HCT116 (cell line): ENCODE measurements at regions not wholly inside any gene's neighbourhood (a gene's known extent, or its start where the extent isn't known, plus 50 kb on each side); places are given as distances from the start of the nearest gene placed in this dataset.

Experiments
- ATAC-seq: fragments of 200-7000 bp; cut with Tn5 transposase; 2 replicates; pipeline ENCODE4 v1.9.1; 2020; ENCODE audit warnings: mild to moderate bottlenecking, moderate library complexity
- BruUV-seq: library from RNA; stranded (reverse); fragments of 400-500 nt; replicated peaks from 2 replicates; lab custom pipeline; 2021; lab: Mats Ljungman, UMichigan
- CTCF ChIA-PET: fragments of 300-600 bp; sonication (Branson Sonifier 250); formaldehyde crosslinking; loops from one replicate; lab custom pipeline; 2021; ENCODE audit warnings: antibody characterized with exemption; lab: Charles Lee
- POLR2A ChIA-PET: fragments of 300-600, 350-600 bp; sonication (Branson Sonifier 250); formaldehyde crosslinking; loops from one replicate; lab custom pipeline; 2021; ENCODE audit warnings: antibody characterized with exemption; lab: Charles Lee
- RAD21 ChIA-PET, 2 experiments: fragments of 300-600 bp; sonication (Branson Sonifier 250); formaldehyde crosslinking; loops; one replicate each; lab custom pipeline; 2023; ENCODE audit warnings: low total read pairs in 2 of 2; ENCODE audit not compliant: uncharacterized antibody in 2 of 2, unreplicated experiment in 2 of 2, low non-redundant PET in 1 of 2; lab: Charles Lee
- DNase-seq: peaks from one replicate; pipeline ENCODE4 v3.0.0-alpha.2; 2010; ENCODE audit warnings: low read depth, low spot score
- H2AFZ ChIP-seq: fragments of 200-600 bp; shearing (Covaris generic), sonication (generic); 2 replicates; pipeline ENCODE4 v1.6.1; 2017; ENCODE audit warnings: low read depth, mixed run types, mixed read lengths, antibody characterized with exemption, low read length; ENCODE audit not compliant: poor library complexity, severe bottlenecking
- H3K27ac ChIP-seq: 2 replicates; pipeline ENCODE4 v1.5.1; 2012; ENCODE audit warnings: low read depth, low read length
- H3K27me3 ChIP-seq: fragments of 200-600 bp; sonication (generic); 2 replicates; pipeline ENCODE4 v1.6.1; 2016; ENCODE audit warnings: mixed run types, low read length, mixed read lengths; ENCODE audit not compliant: insufficient read depth
- H3K36me3 ChIP-seq, 2 experiments: fragments of 200-500 bp in 1 of 2; fragments of 200-600 bp in 1 of 2; sonication (Bioruptor generic) in 1 of 2; sonication (generic) in 1 of 2; 2 replicates each; pipeline versions ENCODE4 v1.5.1 to v1.6.1; 2014 to 2016; ENCODE audit warnings: low read length in 2 of 2, inconsistent platforms in 1 of 2, mixed read lengths in 1 of 2, mixed run types in 1 of 2; ENCODE audit not compliant: insufficient read depth in 2 of 2, control insufficient read depth in 1 of 2
- H3K4me1 ChIP-seq, 2 experiments: fragments of 200-600 bp in 1 of 2; sonication (generic) in 1 of 2; 2 replicates each; pipeline versions ENCODE4 v1.5.1 to v1.6.1; 2012 to 2017; ENCODE audit warnings: low read length in 2 of 2, inconsistent platforms in 1 of 2, mild to moderate bottlenecking in 1 of 2, mixed read lengths in 1 of 2, mixed run types in 1 of 2, moderate library complexity in 1 of 2; ENCODE audit not compliant: insufficient read depth in 2 of 2, control insufficient read depth in 1 of 2
- H3K4me2 ChIP-seq: fragments of 200-600 bp; sonication (generic); 2 replicates; pipeline ENCODE4 v1.6.1; 2017; ENCODE audit warnings: mixed run types, low read length, mixed read lengths
- H3K4me3 ChIP-seq, 2 experiments: fragments of 200-600 bp in 1 of 2; sonication (generic) in 1 of 2; replicated peaks in 1 of 2; 2 replicates each; pipeline ENCODE4 v1.5.1; 2011 to 2016; ENCODE audit warnings: low read length in 2 of 2, control low read depth in 1 of 2, low read depth in 1 of 2, mild to moderate bottlenecking in 1 of 2, mixed read lengths in 1 of 2, mixed run types in 1 of 2
- H3K79me2 ChIP-seq: fragments of 200-600 bp; sonication (generic); 2 replicates; pipeline ENCODE4 v1.6.1; 2017; ENCODE audit warnings: mild to moderate bottlenecking, mixed run types, low read length, moderate library complexity, mixed read lengths; ENCODE audit not compliant: insufficient read depth
- H3K9ac ChIP-seq: fragments of 200-600 bp; sonication (generic); 2 replicates; pipeline ENCODE4 v1.6.1; 2016; ENCODE audit warnings: low read length, mixed read lengths
- H3K9me2 ChIP-seq: fragments of 200-600 bp; sonication (generic), shearing (Covaris generic); 2 replicates; pipeline ENCODE4 v1.6.1; 2017; ENCODE audit warnings: mixed run types, mild to moderate bottlenecking, moderate library complexity; ENCODE audit not compliant: insufficient read depth
- H3K9me3 ChIP-seq, 2 experiments: fragments of 200-500 bp in 1 of 2; fragments of 200-600 bp in 1 of 2; sonication (Bioruptor generic) in 1 of 2; sonication (generic) in 1 of 2; 2 replicates each; pipeline ENCODE4 v1.6.1; 2014 to 2017; ENCODE audit warnings: low read length in 2 of 2, mixed read lengths in 2 of 2, inconsistent platforms in 1 of 2, low read depth in 1 of 2, mild to moderate bottlenecking in 1 of 2, mixed run types in 1 of 2, moderate library complexity in 1 of 2; ENCODE audit not compliant: control insufficient read depth in 1 of 2, insufficient read depth in 1 of 2
- H4K20me1 ChIP-seq: fragments of 200-600 bp; sonication (generic), shearing (Covaris generic); 2 replicates; pipeline ENCODE4 v1.6.1; 2017; ENCODE audit warnings: mixed run types, mild to moderate bottlenecking, moderate library complexity; ENCODE audit not compliant: insufficient read depth
- ELF1 ChIP-seq: IDR thresholded peaks from 2 replicates; pipeline ENCODE4 v1.6.1; 2012; ENCODE audit warnings: low read depth, borderline replicate concordance
- EZH2 ChIP-seq: fragments of 200-600 bp; sonication (generic); IDR thresholded peaks from 2 replicates; pipeline ENCODE4 v1.6.1; 2017; ENCODE audit warnings: antibody characterized with exemption, mixed run types
- EZH2phosphoT487 ChIP-seq: fragments of 200-600 bp; IDR thresholded peaks from 2 replicates; pipeline ENCODE4 v1.6.1; 2018; ENCODE audit warnings: antibody characterized with exemption, borderline replicate concordance
- FOSL1 ChIP-seq: IDR thresholded peaks from 2 replicates; pipeline ENCODE4 v1.6.1; 2012; ENCODE audit warnings: low read depth
- JUND ChIP-seq: IDR thresholded peaks from 2 replicates; pipeline ENCODE4 v1.6.1; 2012
- POLR2A ChIP-seq: IDR thresholded peaks from 2 replicates; pipeline ENCODE4 v1.7.0; 2011; ENCODE audit warnings: borderline replicate concordance; ENCODE audit not compliant: insufficient read depth, insufficient read length; ENCODE audit errors: extremely low read depth
- POLR2AphosphoS5 ChIP-seq: IDR thresholded peaks from 2 replicates; pipeline ENCODE4 v1.6.1; 2011; ENCODE audit warnings: mild to moderate bottlenecking, low read depth, low read length, moderate library complexity
- RAD21 ChIP-seq: IDR thresholded peaks from 2 replicates; pipeline ENCODE4 v1.6.1; 2012; ENCODE audit warnings: low read depth, mild to moderate bottlenecking
- SIN3A ChIP-seq: IDR thresholded peaks from 2 replicates; pipeline ENCODE4 v1.6.1; 2012; ENCODE audit warnings: low read depth
- SP1 ChIP-seq: IDR thresholded peaks from 2 replicates; pipeline ENCODE4 v1.6.1; 2012; ENCODE audit warnings: low read depth
- SRF ChIP-seq: IDR thresholded peaks from 2 replicates; pipeline ENCODE4 v1.6.1; 2012; ENCODE audit warnings: low read depth
- TCF7L2 ChIP-seq: IDR thresholded peaks from 2 replicates; pipeline ENCODE4 v1.7.0; 2011; ENCODE audit warnings: borderline replicate concordance, inconsistent platforms; ENCODE audit not compliant: insufficient read depth, insufficient read length; ENCODE audit errors: extremely low read depth
- YY1 ChIP-seq: IDR thresholded peaks from 2 replicates; pipeline ENCODE4 v1.6.1; 2011; ENCODE audit warnings: low read length, low read depth, moderate library complexity, mild to moderate bottlenecking; ENCODE audit not compliant: insufficient replicate concordance; ENCODE audit errors: extremely low read depth
- ZNF274 ChIP-seq: fragments of 200-500 bp; sonication (Bioruptor generic); IDR thresholded peaks from 2 replicates; pipeline ENCODE4 v1.6.1; 2014; ENCODE audit warnings: mild to moderate bottlenecking, low read depth, low read length, inconsistent platforms
- intact Hi-C: fragments of 100-400 bp; cut with micrococcal nuclease; formaldehyde crosslinking; loops from 2 replicates; pipeline ENCODE4 v1.10.0; 2022
- TF ChIP-seq, protein P1 (sequence below), 3 experiments: fragments of 200-600 bp in 1 of 3; sonication (generic) in 1 of 3; IDR thresholded peaks in 2 of 3; conservative IDR thresholded peaks in 1 of 3; 2 replicates each; pipeline ENCODE4 v1.5.1; 2012 to 2017; ENCODE audit warnings: low read depth in 2 of 3, low read length in 2 of 3, antibody characterized with exemption in 1 of 3, borderline replicate concordance in 1 of 3, control low read depth in 1 of 3, mild to moderate bottlenecking in 1 of 3, mixed read lengths in 1 of 3, mixed run types in 1 of 3, moderate library complexity in 1 of 3; ENCODE audit not compliant: insufficient read depth in 1 of 3
- TF ChIP-seq, protein P2 (sequence below): IDR thresholded peaks from 2 replicates; pipeline ENCODE4 v1.6.1; 2012; ENCODE audit warnings: low read depth
- TF ChIP-seq, protein P3 (sequence below): IDR thresholded peaks from 2 replicates; pipeline ENCODE4 v1.6.1; 2011; ENCODE audit warnings: mild to moderate bottlenecking, low read length, moderate library complexity; ENCODE audit not compliant: insufficient replicate concordance; ENCODE audit errors: extremely low read depth
- TF ChIP-seq, protein P4 (sequence below): IDR thresholded peaks from 2 replicates; pipeline ENCODE4 v1.6.1; 2012
- TF ChIP-seq, protein P5 (sequence below): IDR thresholded peaks from 2 replicates; pipeline ENCODE4 v1.6.1; 2012

DNA sequence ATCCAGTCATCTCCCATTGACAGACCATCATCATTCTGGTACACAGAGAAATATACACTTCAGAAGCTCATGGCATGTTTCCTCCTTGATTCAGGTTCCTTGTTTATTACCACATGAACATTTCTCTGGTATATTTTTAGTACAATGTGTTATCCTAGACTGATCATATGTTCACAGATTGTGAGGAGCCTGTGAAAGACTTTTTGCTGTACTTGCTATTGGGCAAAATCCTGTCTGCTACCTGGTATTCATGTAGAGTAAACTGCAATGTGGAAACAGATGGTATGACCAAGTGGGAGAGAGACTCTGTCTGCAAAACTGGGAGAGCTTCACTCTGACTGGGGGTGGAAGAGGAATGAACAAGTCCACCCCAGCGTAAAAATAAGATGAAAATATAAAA is 657.2 kb downstream of the IRS1 start:
- Histone ChIP-seq H3K9me2 (no peaks in the 10 kb centered on the region), H3K9ac (no peak overlapping the region), H3K4me3 (no peak overlapping the region), H2AFZ (no peak overlapping the region), H3K4me2 (no peak overlapping the region), H3K79me2 (0 out of 2 replicates have a peak, but pooled peaks cover 7% of the 10 kb centered on the region), H3K27me3 (no peaks in the 10 kb centered on the region), H3K9me3 (no peaks in the 10 kb centered on the region; a peak in 1 of 4 replicates), H3K4me1 (peaks cover 23 to 40% of the 10 kb centered on the region in 2 experiments), H4K20me1 (no peaks in the 10 kb centered on the region), H3K36me3 (peaks cover 0 to 5% of the 10 kb centered on the region in 2 experiments; a peak in 1 of 4 replicates), H3K27ac (peak overlapping the region; percentile 15; the same call in 1 of the 2 replicates)
- TF ChIP-seq, protein P1, sequence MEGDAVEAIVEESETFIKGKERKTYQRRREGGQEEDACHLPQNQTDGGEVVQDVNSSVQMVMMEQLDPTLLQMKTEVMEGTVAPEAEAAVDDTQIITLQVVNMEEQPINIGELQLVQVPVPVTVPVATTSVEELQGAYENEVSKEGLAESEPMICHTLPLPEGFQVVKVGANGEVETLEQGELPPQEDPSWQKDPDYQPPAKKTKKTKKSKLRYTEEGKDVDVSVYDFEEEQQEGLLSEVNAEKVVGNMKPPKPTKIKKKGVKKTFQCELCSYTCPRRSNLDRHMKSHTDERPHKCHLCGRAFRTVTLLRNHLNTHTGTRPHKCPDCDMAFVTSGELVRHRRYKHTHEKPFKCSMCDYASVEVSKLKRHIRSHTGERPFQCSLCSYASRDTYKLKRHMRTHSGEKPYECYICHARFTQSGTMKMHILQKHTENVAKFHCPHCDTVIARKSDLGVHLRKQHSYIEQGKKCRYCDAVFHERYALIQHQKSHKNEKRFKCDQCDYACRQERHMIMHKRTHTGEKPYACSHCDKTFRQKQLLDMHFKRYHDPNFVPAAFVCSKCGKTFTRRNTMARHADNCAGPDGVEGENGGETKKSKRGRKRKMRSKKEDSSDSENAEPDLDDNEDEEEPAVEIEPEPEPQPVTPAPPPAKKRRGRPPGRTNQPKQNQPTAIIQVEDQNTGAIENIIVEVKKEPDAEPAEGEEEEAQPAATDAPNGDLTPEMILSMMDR (IDR thresholded peaks at IDR 0.05 in 2 of 3, conservative IDR thresholded peaks at IDR 0.05 in 1 of 3; ENCODE audit: borderline replicate concordance in 1 of 3, insufficient read depth in 1 of 3, low read depth in 2 of 3, low read length in 2 of 3), result no peak
- TF ChIP-seq SP1, result no peak
- TF ChIP-seq, protein P2, sequence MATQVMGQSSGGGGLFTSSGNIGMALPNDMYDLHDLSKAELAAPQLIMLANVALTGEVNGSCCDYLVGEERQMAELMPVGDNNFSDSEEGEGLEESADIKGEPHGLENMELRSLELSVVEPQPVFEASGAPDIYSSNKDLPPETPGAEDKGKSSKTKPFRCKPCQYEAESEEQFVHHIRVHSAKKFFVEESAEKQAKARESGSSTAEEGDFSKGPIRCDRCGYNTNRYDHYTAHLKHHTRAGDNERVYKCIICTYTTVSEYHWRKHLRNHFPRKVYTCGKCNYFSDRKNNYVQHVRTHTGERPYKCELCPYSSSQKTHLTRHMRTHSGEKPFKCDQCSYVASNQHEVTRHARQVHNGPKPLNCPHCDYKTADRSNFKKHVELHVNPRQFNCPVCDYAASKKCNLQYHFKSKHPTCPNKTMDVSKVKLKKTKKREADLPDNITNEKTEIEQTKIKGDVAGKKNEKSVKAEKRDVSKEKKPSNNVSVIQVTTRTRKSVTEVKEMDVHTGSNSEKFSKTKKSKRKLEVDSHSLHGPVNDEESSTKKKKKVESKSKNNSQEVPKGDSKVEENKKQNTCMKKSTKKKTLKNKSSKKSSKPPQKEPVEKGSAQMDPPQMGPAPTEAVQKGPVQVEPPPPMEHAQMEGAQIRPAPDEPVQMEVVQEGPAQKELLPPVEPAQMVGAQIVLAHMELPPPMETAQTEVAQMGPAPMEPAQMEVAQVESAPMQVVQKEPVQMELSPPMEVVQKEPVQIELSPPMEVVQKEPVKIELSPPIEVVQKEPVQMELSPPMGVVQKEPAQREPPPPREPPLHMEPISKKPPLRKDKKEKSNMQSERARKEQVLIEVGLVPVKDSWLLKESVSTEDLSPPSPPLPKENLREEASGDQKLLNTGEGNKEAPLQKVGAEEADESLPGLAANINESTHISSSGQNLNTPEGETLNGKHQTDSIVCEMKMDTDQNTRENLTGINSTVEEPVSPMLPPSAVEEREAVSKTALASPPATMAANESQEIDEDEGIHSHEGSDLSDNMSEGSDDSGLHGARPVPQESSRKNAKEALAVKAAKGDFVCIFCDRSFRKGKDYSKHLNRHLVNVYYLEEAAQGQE, result no peak
- TF ChIP-seq, protein P3, sequence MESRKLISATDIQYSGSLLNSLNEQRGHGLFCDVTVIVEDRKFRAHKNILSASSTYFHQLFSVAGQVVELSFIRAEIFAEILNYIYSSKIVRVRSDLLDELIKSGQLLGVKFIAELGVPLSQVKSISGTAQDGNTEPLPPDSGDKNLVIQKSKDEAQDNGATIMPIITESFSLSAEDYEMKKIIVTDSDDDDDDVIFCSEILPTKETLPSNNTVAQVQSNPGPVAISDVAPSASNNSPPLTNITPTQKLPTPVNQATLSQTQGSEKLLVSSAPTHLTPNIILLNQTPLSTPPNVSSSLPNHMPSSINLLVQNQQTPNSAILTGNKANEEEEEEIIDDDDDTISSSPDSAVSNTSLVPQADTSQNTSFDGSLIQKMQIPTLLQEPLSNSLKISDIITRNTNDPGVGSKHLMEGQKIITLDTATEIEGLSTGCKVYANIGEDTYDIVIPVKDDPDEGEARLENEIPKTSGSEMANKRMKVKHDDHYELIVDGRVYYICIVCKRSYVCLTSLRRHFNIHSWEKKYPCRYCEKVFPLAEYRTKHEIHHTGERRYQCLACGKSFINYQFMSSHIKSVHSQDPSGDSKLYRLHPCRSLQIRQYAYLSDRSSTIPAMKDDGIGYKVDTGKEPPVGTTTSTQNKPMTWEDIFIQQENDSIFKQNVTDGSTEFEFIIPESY, result no peak
- TF ChIP-seq ELF1, result no peak
- TF ChIP-seq TCF7L2, result no peak
- no peak for TF ChIP-seq SRF
- no peak for TF ChIP-seq JUND
- TF ChIP-seq SIN3A, result no peak
- TF ChIP-seq RAD21, result no peak
- TF ChIP-seq, protein P4, sequence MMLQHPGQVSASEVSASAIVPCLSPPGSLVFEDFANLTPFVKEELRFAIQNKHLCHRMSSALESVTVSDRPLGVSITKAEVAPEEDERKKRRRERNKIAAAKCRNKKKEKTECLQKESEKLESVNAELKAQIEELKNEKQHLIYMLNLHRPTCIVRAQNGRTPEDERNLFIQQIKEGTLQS, result no peak
- no peak for TF ChIP-seq FOSL1
- TF ChIP-seq POLR2A, result no peak
- no peak for TF ChIP-seq POLR2AphosphoS5
- no peak for TF ChIP-seq ZNF274
- TF ChIP-seq EZH2phosphoT487, result no peak
- no peak for TF ChIP-seq YY1
- TF ChIP-seq, protein P5, sequence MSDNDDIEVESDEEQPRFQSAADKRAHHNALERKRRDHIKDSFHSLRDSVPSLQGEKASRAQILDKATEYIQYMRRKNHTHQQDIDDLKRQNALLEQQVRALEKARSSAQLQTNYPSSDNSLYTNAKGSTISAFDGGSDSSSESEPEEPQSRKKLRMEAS, result no peak
- no peak for TF ChIP-seq EZH2
- no TSS peak for BruUV-seq
- CTCF ChIA-PET, result no interaction called here
- DNase-seq (no peak), ATAC-seq (no peak)
- POLR2A ChIA-PET, result no interaction called here
- intact Hi-C loops, result no loop called here
- RAD21 ChIA-PET, result no interaction called here
